Right lobe of liver (tissue), 6 donors: ENCODE measurements at regions not wholly inside any gene's neighbourhood (a gene's known extent, or its start where the extent isn't known, plus 50 kb on each side); places are given as distances from the start of the nearest gene placed in this dataset.

Experiments used
- ATAC-seq, 4 donors: fragments of 200-7000 bp; cut with Tn5 transposase; one replicate each; pipeline ENCODE4 v1.9.1; 2020; ENCODE audit warnings: mild to moderate bottlenecking in 4 of 4, moderate library complexity in 4 of 4
- DNase-seq, 3 donors: peaks; one replicate each; pipeline ENCODE4 v3.0.0-alpha.2; 2020
- H3K27ac ChIP-seq, 3 donors: fragments of 200-600 bp; one replicate each; pipeline ENCODE4 v1.8.0; 2022
- H3K27me3 ChIP-seq, 2 donors: fragments of 200-600 bp; one replicate each; pipeline ENCODE4 v1.8.0; 2022
- H3K36me3 ChIP-seq, 4 donors: fragments of 200-600 bp; sonication (generic) in 1 of 4; one replicate each; pipeline versions ENCODE4 v1.5.1 to v1.8.0; 2017 to 2022; ENCODE audit warnings: control low read depth in 1 of 4
- H3K4me1 ChIP-seq, 4 donors: fragments of 200-600 bp; sonication (generic) in 1 of 4; one replicate each; pipeline versions ENCODE4 v1.5.1 to v1.8.0; 2017 to 2022; ENCODE audit warnings: control low read depth in 1 of 4
- H3K4me3 ChIP-seq, 3 donors: fragments of 200-600 bp; one replicate each; pipeline ENCODE4 v1.8.0; 2022
- H3K9me3 ChIP-seq, 4 donors: fragments of 200-600 bp; sonication (generic) in 1 of 4; one replicate each; pipeline versions ENCODE4 v1.5.1 to v1.8.0; 2017 to 2022; ENCODE audit warnings: control low read depth in 1 of 4
- CTCF ChIP-seq, 4 donors: fragments of 200-600 bp in 3 of 4; fragments of 450-650 bp in 1 of 4; IDR thresholded peaks; one replicate each; pipeline versions ENCODE4 v1.5.1 to v1.8.0; 2016 to 2022; ENCODE audit warnings: antibody characterized with exemption in 4 of 4, mild to moderate bottlenecking in 2 of 4
- POLR2A ChIP-seq: fragments of 450-650 bp; IDR thresholded peaks from one replicate; pipeline ENCODE4 v1.6.1; 2017; ENCODE audit warnings: antibody characterized with exemption, mild to moderate bottlenecking
- WGBS: methylation state at CpG from one replicate; pipeline ENCODE4 v1.1.6; 2018; ENCODE audit warnings: low coverage, low lambda C conversion rate; ENCODE audit not compliant: insufficient coverage; ENCODE audit errors: missing lambda C conversion rate; 5-methylcytosine and 5-hydroxymethylcytosine counted together
- intact Hi-C, 2 donors: fragments of 100-400 bp; cut with DNase I; formaldehyde crosslinking; loops; one replicate each; pipeline versions ENCODE4 v1.11.2 to v1.14.1; 2022
- donor health status: DM: no; HTN: yes; CAD: no.
- donor health status: DM: no; HTN: no; CAD: no.
- donor health status: DM: no; HTN: no; CAD: no.
- donor health status: DM: no; HTN: yes; CAD: no.
- donor health status: DM: no; HTN: yes; CAD: no.

DNA sequence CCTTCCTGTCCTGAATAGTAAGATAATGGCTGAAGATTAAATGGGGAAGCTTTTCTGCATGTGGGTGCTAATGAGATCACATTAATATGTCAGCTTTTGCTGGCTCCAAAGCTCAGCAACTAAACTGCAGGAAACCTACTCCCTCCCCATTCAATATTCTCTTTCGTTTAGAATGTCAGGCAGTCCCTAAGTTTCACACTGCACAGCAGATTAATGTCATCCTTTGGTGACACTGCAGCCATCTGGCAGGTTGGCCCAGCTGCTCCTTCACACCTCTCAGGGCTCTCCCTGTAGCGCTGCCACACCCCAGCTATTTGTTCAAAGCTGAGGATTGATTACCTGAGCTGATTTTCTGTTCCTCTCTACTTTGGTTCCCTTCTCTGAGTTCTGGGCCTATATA is 110.5 kb downstream of the KDR start:
- intact Hi-C loops = no loop called here
- Histone ChIP-seq H3K27ac (no peak overlapping the region), H3K4me1 (no peaks in the 10 kb centered on the region), H3K4me3 (no peak overlapping the region), H3K27me3 (no peaks in the 10 kb centered on the region), H3K36me3 (no peaks in the 10 kb centered on the region), H3K9me3 (no peaks in the 10 kb centered on the region)
- WGBS = 42% methylated on average over 2 of the region's 2 CpGs
- TF ChIP-seq POLR2A = no peak
- TF ChIP-seq CTCF (IDR thresholded peaks at IDR 0.05) = no peak
- DNase-seq = no peak
- ATAC-seq = no peak

- ATAC-seq (no peak), DNase-seq (no peak)
- Histone ChIP-seq H3K27me3 (no peaks in the 10 kb centered on the region), H3K9me3 (no peaks in the 10 kb centered on the region), H3K4me1 (no peaks in the 10 kb centered on the region), H3K4me3 (no peak overlapping the region), H3K36me3 (no peaks in the 10 kb centered on the region), H3K27ac (no peak overlapping the region)
- WGBS = 54% methylated on average over 6 of the region's 6 CpGs
- TF ChIP-seq POLR2A (no peak), CTCF (IDR thresholded peaks at IDR 0.05) (no peak)
- intact Hi-C loops = no loop called here
Observed at GRCh38 chr4:55013431-55013955, 111.9 kb downstream of the KDR start.

- no peaks in the 10 kb centered on the region for H3K4me1 ChIP-seq
- DNase-seq = no peak
- intact Hi-C loops = no loop called here
- no peak overlapping the region for H3K4me3 ChIP-seq
- no peaks in the 10 kb centered on the region for H3K36me3 ChIP-seq
- WGBS = 45% methylated on average over 8 of the region's 8 CpGs
- ATAC-seq = no peak
- H3K9me3 ChIP-seq = no peaks in the 10 kb centered on the region
- H3K27ac ChIP-seq = no peak overlapping the region
- no peaks in the 10 kb centered on the region for H3K27me3 ChIP-seq
- TF ChIP-seq POLR2A = no peak
- TF ChIP-seq CTCF (IDR thresholded peaks at IDR 0.05) = no peak
Observed at GRCh38 chr4:55012363-55013230, 112.8 kb downstream of the KDR start.

GRCh38 chr4:55011761-55012160 is 113.6 kb downstream of the KDR start:
- no peak for ATAC-seq
- no peak overlapping the region for H3K27ac ChIP-seq
- intact Hi-C loops = no loop called here

More at GRCh38 chr4:55011761-55012160, 113.6 kb downstream of the KDR start:
- H3K36me3 ChIP-seq = no peaks in the 10 kb centered on the region
- no peak for DNase-seq
- no peaks in the 10 kb centered on the region for H3K9me3 ChIP-seq
- no peaks in the 10 kb centered on the region for H3K4me1 ChIP-seq
- no peak overlapping the region for H3K4me3 ChIP-seq
- no peaks in the 10 kb centered on the region for H3K27me3 ChIP-seq
- TF ChIP-seq POLR2A = no peak
- TF ChIP-seq CTCF (IDR thresholded peaks at IDR 0.05) = no peak
